NCI-H1092 treated with DMSO at 0.1 percent for 48 hours (cell line): ENCODE measurements at regions not wholly inside any gene's neighbourhood (a gene's known extent, or its start where the extent isn't known, plus 50 kb on each side); places are given as distances from the start of the nearest gene placed in this dataset.

ENCODE experiments used
- DNase-seq: peaks from one replicate; lab custom pipeline; 2025; lab: John Stamatoyannopoulos, UW

DNA sequence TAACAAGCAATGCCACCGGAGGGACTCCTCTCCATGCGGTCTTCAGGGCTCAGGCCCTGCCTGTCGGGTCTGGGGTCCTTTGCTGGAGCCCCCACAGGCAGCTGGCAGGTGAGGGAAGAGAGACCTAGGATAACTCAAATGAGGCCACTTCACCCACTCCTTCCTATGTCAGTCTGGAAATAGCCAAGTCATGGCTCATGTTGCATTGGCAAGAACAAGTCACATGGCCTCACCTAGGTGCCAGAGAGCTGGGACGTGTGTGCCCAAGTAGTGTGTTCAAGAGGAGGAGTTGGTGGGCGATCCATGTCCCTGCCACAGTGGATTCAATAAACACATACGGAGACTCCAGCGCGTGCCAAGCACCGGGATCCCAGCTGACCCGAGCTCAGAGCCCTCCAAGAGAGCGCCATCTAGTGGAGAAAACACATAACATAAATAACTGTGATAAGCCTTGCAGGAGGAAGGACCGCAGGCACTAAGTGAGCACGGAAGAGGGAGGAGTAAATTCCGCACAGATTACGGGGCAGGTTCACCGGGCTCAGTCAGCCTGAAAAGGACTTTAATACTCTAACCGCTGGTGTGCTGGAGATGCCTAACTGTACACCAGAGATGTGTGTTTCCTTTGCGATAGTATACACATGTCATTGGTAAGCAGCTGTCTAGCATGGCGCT, 580.8 kb downstream of the CCDC171 start:
- DNase-seq = peak; percentile 49

DNA sequence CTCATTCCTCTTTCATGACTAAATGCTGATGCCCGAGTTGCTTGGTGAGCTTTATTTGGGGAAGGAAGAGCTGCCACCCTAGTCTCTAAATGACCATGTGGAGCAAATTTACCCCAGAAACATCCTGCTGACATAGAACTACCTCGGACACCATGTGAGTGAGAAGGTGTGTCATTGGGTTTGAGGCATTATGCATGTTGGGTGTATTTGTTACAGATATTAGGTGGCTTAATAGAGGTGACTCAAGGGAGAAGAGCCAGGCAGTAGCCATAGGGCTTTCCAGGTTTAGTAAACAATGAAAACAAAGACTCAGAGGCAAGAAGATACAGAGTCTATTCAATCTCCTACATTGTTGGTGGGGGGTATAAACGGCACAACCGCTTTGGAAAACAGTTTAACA, 581.5 kb downstream of the CCDC171 start:
- DNase-seq = no peak

GRCh38 chr9:16135968-16136367, 583.1 kb downstream of the CCDC171 start:
- no peak for DNase-seq

DNA sequence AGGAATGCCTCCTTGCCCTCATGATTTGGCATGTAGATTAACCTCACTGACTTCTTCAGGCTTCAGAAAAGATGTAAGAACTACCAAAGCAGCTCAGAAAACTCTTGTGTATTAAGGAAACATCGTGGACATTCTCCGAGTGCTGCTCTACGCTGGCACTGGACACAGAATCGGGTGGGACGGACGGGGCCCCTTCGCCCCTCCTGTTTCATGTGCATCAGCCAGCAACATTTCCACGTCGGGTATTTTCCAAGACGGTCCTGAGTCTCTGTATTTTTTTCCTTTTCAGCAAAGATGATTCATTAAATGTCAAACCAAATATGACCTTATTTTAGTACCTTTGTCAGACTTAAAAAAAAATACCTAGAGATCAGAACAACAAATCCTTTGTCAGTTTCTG, 583.6 kb downstream of the CCDC171 start:
- DNase-seq = no peak

- no peak for DNase-seq
These were observed 584.1 kb downstream of the CCDC171 start for GRCh38 chr9:16136961-16137360.

GRCh38 chr9:16138561-16139491, 586.0 kb downstream of the CCDC171 start:
- no peak for DNase-seq

DNA sequence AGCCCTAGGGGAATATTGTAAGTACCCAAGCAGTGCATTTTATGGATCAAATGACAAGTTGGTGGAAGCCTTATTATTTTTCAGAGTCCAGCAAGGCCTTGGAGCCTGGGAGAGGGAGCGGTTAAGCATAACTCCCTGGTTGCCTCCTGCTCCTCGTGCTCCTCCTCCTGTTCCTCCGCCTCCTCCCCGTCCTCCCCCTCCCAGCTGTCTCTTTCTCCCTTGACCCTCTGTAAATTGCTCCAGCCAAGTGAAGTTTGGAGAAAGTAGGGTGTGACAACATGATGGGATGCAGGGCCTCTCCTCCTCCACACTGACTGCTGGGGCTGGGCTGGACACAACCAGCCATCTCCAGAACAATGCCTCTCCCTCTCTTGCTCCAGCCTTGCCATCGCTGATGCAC, 586.9 kb downstream of the CCDC171 start:
- DNase-seq = no peak

DNA sequence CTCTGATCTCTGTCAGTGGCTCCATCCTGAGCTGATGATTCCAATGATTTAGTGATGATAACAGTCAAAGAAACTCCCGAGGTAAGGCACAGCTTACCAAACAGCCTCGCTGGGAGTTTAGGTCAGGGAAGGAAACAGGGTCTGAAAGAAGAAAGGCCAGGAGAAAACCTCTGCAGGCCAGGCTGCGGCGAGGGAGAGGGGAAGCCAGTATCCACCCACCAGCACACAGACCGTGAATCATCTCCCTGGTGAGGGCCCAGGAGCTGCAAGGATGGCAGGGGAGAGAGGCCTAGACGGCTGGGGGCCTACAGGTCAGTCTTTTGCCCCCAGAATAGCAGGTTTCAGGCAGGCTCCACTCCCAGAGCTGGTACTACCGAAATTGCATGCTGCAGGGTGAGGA, 590.5 kb downstream of the CCDC171 start:
- no peak for DNase-seq

GRCh38 chr9:16143947-16144890, 591.4 kb downstream of the CCDC171 start:
- no peak for DNase-seq

GRCh38 chr9:16145196-16145950, 592.5 kb downstream of the CCDC171 start:
- DNase-seq = no peak

GRCh38 chr9:16147726-16148125, 594.9 kb downstream of the CCDC171 start:
- DNase-seq = no peak

GRCh38 chr9:16150501-16150900, 597.7 kb downstream of the CCDC171 start:
- no peak for DNase-seq

GRCh38 chr9:16150938-16151650, 598.3 kb downstream of the CCDC171 start:
- DNase-seq = no peak

- DNase-seq = peak; percentile 24
These were observed 599.6 kb downstream of the CCDC171 start for GRCh38 chr9:16152276-16153101.

- DNase-seq = no peak
These were observed 600.4 kb downstream of the CCDC171 start for GRCh38 chr9:16153221-16153620.

GRCh38 chr9:16153741-16154140, 600.9 kb downstream of the CCDC171 start:
- DNase-seq = no peak

GRCh38 chr9:16154521-16155078, 601.8 kb downstream of the CCDC171 start:
- peak; percentile 62 for DNase-seq

DNA sequence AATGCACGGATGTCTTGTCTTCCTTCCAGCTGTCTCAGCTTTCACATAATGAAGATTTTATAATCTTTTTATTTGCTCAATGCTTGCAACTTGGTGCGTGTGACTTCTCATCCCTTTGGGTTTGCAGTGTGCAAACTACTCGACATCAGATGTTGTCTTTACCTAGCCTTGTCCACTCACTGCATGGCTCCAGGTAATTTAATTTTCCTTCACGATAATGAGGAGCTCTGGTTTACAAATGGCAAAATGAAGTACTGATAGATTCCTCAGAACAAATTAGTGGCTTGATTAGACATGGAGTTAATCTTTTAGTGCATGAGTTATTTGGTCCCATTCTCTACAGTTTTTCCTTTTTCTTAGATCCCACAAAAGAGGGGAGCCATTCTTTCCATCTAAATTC, 603.0 kb downstream of the CCDC171 start:
- DNase-seq = no peak

DNA sequence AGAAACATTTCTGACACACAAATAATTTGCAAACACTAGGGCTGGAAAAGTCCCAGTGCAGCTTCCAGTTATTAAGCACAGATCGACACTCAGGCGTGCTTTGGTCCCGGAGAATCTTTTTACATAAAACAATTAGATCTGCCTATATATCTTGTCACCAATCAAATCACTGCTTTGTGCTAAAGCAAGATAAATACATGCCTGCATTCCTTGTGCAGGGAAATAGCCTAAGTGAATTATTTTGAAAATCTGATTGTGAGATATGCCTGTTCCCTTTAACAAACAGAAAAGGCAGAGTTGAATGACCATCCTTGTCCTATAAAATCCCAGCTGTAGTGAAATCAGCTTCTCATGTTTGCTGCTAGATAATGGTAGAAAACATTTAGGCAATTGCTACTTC, 604.4 kb downstream of the CCDC171 start:
- no peak for DNase-seq

DNA sequence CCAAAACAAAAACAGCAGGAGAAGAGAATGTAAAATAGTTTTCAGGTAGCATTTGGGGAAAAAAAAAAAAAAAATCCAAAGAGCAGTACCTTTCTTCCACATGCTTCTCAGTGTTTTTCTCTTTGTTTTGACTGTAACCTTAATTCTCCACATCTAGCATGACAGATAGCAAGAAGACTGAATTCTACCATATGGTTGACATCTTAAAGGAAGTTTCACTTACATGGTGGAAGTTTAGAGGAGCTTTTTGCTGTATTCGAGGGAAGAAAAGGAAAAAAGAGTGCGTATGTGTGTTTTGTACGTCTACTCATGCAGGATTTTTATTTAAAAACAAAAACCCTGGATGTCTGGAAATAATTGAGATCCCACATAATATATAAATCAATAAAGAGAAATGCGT, 604.8 kb downstream of the CCDC171 start:
- no peak for DNase-seq
